IPS DF 4.7 (cell line): ENCODE measurements at regions not wholly inside any gene's neighbourhood (a gene's known extent, or its start where the extent isn't known, plus 50 kb on each side); places are given as distances from the start of the nearest gene placed in this dataset.

Experiments
- DNase-seq: peaks from one replicate; pipeline ENCODE4 v3.0.0-alpha.2; 2013; ENCODE audit warnings: low spot score; ENCODE audit errors: extremely low read depth

DNA sequence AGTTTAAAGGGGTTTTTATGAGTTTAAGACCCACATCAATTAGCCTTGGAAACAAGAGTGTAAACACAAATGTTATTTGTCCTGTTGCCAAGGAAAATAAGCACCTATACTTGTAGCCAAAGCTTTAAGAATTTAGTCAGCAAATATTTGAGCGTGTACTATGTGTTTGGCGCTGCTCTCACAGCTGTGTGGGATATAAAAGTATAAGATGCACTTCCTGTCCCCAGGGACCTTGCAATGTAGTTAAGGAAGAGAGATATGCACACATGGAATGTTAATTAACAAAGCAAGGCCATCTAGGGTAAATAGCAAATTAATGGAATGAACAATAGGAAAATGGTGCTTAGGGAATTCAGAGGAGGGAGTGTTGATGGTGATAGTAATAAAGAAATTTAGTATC is 134.9 kb upstream of the SRRM4 start:
- DNase-seq: no peak

DNA sequence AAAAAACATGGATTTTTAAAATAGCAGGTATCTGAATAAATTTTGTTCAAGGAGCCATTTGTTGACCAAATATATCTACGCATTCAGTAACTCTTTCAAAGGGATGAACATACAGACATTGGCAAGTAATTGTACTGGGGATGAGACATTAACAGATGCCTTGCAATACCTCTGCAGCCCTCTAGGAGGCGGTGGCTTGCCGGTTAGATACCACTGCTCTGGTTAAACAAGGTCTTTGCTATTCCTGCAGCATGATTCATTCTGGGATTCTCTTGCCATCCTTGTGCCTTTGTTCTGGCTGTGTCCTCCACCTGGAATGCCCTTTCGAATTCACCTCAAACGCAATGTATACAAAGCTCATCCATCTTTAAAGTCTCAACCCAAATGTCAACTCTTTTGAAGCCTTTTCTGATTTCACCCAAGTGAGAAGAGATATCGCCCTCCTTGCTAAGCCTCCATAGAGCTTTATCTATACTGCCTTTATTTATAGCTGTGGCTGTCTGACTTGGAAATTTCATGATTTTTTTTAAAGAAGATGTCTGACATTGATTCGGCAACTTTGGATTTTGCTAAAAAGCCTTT is 131.0 kb upstream of the SRRM4 start:
- DNase-seq: peak; percentile 66

DNA sequence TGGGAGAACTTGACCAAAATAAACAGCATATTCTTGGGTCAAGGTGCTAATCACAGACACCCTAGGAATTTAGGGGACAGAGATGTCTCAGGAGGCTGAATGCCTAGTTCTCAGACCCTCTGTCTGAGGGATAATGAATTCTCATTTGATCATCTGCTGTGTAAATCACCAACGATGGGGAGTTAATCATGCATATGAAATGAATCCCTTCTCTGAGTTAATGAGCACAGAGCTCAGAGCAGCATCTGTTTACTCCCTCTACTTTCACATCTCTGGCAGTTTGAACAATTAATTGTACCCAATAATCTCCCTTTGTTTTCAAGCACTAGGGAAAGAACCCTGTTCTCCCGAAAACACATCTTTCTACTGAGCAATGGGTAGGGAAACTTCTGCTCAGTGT is 129.4 kb upstream of the SRRM4 start:
- no peak for DNase-seq

DNA sequence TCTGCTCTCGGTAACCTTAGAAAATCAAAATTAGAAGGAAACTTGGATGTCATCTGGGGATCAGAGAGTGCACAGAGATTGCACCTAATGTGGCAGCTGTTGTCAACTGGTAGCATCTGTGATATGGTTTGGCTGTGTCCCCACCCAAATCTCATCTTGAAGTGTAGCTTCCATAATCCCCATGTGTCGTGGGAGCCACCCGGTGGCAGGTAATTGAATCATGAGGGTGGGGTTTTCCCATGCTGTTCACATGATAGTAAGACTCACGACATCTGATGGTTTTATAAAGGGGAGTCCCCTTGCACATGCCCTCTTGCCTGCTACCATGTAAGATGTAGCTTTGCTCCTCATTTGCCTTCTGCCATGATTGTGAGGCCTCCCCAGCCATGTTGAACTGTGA is 127.7 kb upstream of the SRRM4 start:
- DNase-seq: no peak

DNA sequence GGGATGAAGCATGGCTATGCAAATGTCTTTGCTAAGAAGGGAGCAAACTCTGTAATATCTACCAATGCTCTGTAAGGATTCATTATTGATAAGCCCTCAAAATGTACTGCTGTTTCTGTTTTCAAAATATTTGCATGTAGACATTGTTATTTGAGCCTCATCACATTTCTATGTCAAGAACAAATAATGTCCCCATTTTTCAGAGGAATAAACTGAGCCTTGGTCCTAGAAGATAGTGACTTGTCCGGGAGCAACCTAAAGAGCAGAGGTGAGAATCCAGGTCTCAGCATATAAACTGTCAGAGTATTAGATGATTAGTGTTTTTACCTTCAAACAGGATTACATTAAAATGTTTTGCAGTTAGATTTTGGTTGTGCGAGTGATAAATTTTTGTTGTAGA is 125.5 kb upstream of the SRRM4 start:
- no peak for DNase-seq

DNA sequence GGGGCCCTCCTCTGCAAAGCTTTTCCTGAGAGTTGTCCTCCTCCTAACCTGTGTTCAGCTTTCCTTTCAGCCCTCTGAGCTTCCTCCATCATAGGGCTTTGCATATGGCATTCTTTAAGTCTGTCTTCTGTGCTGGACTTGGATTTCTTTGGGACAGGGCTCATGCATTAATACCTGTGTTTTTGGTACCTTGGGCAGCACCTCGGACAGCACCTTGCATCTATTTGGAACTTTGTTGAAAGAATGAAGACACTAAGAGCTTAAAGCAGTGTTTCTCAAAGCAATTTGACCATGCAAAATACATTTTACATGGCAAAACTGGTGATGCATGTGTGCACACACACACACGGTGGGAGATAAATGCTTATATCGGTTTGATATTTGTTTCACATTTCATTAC is 115.0 kb upstream of the SRRM4 start:
- DNase-seq: no peak

DNA sequence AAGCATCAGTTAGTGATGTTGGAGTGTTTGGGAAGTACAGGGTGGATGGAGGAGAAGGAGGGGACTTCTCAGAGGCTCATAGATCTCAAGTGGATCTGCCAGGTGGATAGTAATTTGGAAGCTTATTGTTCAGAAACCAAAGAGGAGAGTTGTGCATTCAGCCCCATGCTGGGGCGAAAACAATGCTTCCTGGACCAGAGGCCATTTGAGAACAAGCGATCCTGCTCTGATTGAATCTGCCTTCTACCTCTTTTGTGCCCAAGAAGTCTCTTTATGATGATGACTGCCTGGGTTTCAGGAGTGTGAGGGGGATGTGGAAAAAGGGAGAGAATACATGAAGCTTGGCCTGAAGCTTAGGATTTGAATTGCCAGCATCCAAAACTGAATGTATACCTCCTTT is 110.8 kb upstream of the SRRM4 start:
- DNase-seq: no peak

DNA sequence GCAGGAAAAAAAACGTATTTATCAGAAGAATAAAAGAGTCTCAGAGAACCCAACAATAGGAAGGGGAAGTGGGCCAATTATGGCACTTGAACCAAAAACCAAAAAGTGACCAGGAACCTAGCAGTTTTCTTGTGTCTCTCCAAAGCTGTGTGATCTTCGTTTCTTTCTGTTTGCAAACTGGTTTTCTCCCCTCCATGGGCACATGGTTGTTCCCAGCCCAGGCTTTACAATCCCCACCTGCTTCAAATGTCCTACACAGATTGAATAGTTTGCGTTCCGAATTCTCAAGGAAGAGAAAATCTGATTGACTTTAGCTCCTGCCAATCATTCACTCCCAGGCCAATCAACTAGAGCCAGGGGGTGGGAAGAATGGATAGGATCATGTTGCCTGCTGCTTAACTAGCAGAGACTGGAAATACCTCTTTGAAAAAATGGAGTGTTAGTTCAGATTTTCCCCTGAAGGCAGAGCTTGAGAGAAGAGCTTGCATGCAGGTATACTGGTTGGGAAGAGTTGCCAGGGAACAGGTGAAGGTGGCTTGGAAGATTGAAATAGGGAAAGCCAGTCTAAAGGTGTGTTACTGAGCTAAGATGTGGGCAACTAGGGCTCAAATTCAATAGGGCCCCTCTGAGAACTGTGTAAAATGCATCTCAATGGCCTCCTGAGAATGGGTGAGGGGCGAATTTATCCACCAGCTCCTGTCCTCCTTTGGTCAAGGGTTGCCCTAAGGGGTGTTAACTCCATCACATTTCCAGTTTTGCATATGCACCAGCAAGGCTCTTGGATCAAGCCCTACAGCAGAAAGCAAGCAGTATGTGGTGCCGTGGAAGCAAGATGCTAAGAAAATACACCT is 106.4 kb upstream of the SRRM4 start:
- peak; percentile 89 for DNase-seq

DNA sequence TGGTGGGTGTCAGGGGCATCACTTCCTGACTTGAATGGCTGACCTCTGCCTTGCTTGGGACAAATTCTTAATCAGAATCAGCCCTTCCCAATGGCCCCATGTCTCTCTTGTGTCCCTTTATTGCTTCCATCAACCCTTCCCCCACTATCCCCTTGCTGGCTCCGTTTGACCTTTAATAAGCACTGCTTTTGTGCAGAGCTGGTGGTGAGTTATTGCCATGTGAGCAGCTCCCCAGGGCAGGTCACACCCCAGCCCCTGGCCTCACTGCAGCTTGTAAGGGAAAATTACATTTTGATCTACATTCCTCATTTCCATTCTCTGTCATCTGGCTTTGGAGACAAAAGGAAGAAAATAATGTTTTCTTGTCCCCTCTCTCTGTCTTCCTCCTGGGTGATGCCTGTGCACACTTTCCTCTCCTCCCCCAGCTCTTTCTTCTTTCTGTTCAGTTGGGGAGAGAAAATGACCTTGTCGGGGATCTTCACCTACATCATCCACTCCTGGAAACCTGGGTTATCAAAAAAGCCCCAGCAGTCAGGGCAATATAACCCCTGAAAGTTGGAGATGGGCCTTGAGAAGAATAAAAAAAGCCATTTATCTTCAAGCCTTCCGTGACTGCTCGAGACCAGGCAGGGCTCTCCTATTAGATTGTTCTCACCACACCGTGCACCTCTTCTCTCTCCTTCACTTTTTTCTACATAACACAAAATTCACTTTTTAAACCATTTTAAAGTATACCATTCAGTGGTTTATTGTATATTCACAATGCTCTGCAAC is 100.4 kb upstream of the SRRM4 start:
- no peak for DNase-seq

DNA sequence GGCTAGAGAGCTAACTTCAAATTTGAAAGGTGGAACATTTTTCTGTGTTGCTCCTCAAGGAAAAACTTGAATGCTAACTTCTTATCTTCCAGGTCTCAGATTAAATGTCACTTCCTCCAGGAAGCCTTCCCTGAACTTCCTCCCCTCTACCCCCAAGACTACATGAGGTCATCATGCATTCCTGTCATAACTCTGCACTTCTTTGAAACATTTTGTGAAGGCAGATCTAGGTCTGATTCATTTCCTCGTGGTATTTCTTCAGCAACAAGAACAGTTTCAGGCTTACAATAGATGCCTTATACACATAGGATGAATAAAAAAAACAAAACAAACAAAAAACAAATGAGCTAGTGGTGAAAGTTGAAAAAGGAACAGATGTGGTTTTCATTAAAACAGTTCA is 97.1 kb upstream of the SRRM4 start:
- DNase-seq: no peak

DNA sequence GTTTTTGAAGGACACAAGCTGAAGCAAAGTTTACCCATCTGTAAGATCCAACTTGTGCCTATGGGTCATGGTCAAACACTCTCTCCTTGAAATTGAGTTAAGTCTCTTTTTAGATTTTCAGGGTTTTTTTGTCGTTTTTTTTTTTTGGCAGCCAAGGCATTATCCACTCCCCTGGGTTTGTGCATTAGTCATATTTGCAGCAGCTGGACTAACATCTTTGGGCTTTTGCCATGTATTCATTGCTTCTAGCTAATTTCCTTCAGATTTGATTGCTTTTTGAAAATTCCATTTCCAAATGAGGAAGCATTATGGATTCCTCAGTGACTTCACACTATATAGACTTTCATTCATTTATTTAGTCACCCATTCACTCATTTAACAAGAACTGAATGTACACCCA is 80.3 kb upstream of the SRRM4 start:
- no peak for DNase-seq

DNA sequence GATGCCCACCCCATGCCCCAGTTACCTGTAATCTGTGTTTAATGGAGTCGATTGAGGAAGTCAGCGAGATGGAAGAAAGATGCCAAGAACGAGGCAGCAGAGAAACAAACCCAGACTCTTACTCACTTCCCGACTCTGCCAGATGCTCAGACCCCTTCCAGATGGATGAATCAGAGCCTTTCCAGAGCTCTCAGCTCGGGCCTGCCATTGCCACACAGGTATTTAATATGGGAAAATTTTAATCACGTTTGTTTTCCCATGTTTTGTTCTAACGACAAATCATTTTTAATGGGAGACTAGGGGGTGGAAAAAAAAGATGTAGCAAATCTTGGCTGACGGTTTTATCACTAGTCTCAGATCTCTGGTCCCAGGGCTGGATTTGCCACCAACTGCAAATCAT is 72.5 kb upstream of the SRRM4 start:
- DNase-seq: no peak

DNA sequence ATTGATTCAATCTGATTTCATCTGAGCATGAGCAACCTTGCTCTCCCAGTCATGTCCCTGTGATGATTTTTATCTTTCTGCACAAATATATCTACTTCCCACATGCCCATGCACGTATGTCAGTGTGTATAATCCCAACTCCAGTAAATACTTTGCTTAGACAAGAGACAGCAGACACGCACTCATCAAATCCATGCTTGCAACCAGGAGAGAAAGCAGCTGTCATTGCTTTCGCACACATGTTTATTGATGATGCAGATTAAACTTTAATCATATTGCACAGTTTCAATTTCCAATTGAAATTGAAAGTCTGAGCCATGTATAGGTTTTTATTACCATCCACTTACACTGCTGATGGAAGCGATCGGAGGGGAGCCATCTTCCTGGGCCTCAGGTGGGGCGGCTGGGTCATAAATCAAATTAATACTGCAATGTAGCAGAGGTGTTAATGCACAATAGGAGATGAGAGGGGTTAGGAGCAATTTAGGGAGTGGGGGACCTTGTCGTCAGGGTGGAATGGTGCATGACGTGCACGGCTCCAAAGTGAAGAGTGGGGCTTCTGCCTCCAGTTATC is 68.6 kb upstream of the SRRM4 start:
- no peak for DNase-seq

DNA sequence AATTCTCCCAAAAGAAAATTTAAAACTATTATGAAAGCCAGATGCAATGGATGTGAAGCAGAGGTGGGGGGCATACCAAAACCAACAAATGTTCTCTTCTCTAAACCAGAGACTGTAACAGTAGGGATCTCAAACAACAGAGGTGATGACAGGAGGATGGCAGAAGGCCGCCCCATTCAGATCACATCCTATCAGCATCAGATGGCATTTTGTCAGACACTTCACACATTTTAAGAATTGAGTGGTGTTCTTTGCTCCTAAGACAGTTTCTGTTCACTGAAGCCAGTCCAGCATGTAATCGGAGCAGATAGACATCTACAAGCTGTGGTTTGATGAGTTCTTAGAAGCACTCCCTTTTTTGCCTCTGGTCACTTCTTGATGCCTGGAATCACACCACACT is 59.6 kb upstream of the SRRM4 start:
- DNase-seq: no peak

DNA sequence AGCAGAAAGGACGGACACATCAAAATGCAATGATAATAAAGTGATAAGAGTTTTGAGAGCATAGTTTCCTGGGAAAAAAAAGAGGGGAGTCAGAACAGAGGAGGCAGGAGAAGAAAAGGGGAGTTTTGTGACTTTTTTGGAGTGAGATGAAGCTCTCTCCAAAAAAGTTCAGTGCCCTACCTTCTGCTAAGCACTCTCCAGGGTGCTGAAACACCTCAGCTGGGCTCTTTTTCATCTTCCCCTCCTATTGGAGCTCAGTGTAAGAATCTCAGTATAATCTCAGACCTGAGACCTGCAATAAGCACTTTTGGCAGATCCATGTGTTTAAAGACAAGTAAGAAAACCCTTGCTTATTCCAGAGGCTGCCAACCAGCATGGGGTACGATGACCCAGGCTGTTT is 58.9 kb upstream of the SRRM4 start:
- peak; percentile 5 for DNase-seq

DNA sequence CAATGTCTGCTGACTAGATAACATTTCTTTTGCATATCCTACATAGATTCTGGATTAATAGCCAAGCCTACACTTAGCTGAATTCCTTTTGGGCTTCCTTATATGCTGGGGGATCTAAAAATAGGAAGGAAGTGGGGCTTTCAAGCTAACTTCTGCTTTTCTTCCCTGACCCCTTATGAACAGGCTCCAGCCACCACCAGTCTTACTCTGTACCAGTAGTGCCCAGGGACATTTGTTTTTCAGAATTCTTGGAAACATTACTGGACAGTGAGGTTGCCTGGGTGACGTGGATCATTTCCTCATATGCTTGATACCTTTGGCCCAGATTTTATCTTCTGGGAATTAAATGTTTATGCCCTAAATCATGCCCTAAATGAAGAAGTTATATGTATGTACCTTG is 55.9 kb upstream of the SRRM4 start:
- no peak for DNase-seq

DNA sequence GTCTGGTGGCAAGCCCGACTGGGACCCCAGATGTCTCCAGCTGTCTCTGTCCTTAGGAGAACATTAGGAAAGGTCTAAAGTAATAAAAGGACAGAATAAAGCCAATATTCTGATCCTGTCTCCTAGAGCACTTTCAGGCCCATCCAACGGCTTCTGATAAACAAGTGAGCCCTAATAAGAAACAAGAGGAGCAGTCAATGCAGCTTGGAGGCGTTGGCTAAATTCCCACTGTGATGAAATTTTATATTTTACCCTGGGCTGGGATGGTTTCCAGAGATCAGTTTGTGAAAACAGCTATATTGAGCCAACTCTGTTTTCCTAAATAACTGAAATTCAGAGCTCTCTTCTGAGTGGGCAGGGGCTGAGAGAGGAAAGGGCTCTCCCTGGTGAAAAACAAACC is 55.5 kb upstream of the SRRM4 start:
- DNase-seq: no peak
